ENCODE measurements at regions not wholly inside any gene's neighbourhood (a gene's known extent, or its start where the extent isn't known, plus 50 kb on each side); places are given as distances from the start of the nearest gene placed in this dataset.

- Mint-ChIP-seq H3K4me3 (no peak overlapping the region), H3K36me3 (ENCODE audit: low read depth) (no peaks in the 10 kb centered on the region), H3K27ac (no peak overlapping the region), H3K27me3 (ENCODE audit: insufficient read depth) (peaks cover 10% of the 10 kb centered on the region), H3K9me3 (no peaks in the 10 kb centered on the region), H3K4me1 (peaks cover 2% of the 10 kb centered on the region)
- no peaks in the 10 kb centered on the region for H3K4me1 ChIP-seq (ENCODE audit: control insufficient read depth, insufficient read depth, low read length)
- no peak for DNase-seq
- no peak for TF ChIP-seq CTCF (conservative IDR thresholded peaks at IDR 0.05)
- no peak overlapping the region for H3K9ac ChIP-seq (ENCODE audit: extremely low read depth, low read length, poor library complexity, severe bottlenecking)
- no peaks in the 10 kb centered on the region for H3K36me3 ChIP-seq (ENCODE audit: control insufficient read depth, insufficient read depth, low read length)
- no peak overlapping the region for H3K4me3 ChIP-seq (ENCODE audit: low read length)
- peaks cover 9% of the 10 kb centered on the region for H3K9me3 ChIP-seq (ENCODE audit: control insufficient read depth, low read length)
- peaks cover 5% of the 10 kb centered on the region for H3K27me3 ChIP-seq (ENCODE audit: control insufficient read depth, insufficient read depth, low read length, poor library complexity, severe bottlenecking)
- WGBS, 2 experiments (ENCODE audit: insufficient coverage in 1 of 2, insufficient read length in 1 of 2): 93 to 100% methylated on average over 5 to 16 of the region's 16 CpGs
- no peak overlapping the region for H3K27ac ChIP-seq (ENCODE audit: low read depth, low read length)
Measured at GRCh38 chr9:82495884-82496777, 507.6 kb downstream of the SPATA31D1 start.

- no peak for DNase-seq
- Histone ChIP-seq H3K27ac (ENCODE audit: low read depth, low read length) (no peak overlapping the region), H3K4me1 (ENCODE audit: control insufficient read depth, insufficient read depth, low read length) (no peaks in the 10 kb centered on the region), H3K27me3 (ENCODE audit: control insufficient read depth, insufficient read depth, low read length, poor library complexity, severe bottlenecking) (peaks cover 9% of the 10 kb centered on the region), H3K9ac (ENCODE audit: extremely low read depth, low read length, poor library complexity, severe bottlenecking) (no peak overlapping the region), H3K36me3 (ENCODE audit: control insufficient read depth, insufficient read depth, low read length) (no peaks in the 10 kb centered on the region), H3K4me3 (ENCODE audit: low read length) (no peak overlapping the region), H3K9me3 (ENCODE audit: control insufficient read depth, low read length) (peaks cover 10% of the 10 kb centered on the region)
- Mint-ChIP-seq H3K27me3 (ENCODE audit: insufficient read depth) (peaks cover 10% of the 10 kb centered on the region), H3K36me3 (ENCODE audit: low read depth) (no peaks in the 10 kb centered on the region), H3K4me1 (peaks cover 2% of the 10 kb centered on the region), H3K9me3 (peaks cover 2% of the 10 kb centered on the region), H3K4me3 (no peak overlapping the region), H3K27ac (no peak overlapping the region)
- WGBS, 2 experiments (ENCODE audit: insufficient coverage in 1 of 2, insufficient read length in 1 of 2): 94 to 100% methylated on average over 2 to 3 of the region's 3 CpGs
- no peak for TF ChIP-seq CTCF (conservative IDR thresholded peaks at IDR 0.05)
Measured at GRCh38 chr9:82498541-82499317, 510.2 kb downstream of the SPATA31D1 start.

- no peaks in the 10 kb centered on the region for H3K4me1 ChIP-seq (ENCODE audit: control insufficient read depth, insufficient read depth, low read length)
- no peak overlapping the region for H3K9ac ChIP-seq (ENCODE audit: extremely low read depth, low read length, poor library complexity, severe bottlenecking)
- H3K27ac ChIP-seq (ENCODE audit: low read depth, low read length): no peak overlapping the region
- H3K4me3 ChIP-seq (ENCODE audit: low read length): no peak overlapping the region
- DNase-seq: no peak
- TF ChIP-seq CTCF (conservative IDR thresholded peaks at IDR 0.05): no peak
- Mint-ChIP-seq H3K27ac (no peak overlapping the region), H3K4me1 (peaks cover 2% of the 10 kb centered on the region), H3K36me3 (ENCODE audit: low read depth) (no peaks in the 10 kb centered on the region), H3K9me3 (peaks cover 2% of the 10 kb centered on the region), H3K27me3 (ENCODE audit: insufficient read depth) (peaks cover 10% of the 10 kb centered on the region), H3K4me3 (no peak overlapping the region)
- H3K36me3 ChIP-seq (ENCODE audit: control insufficient read depth, insufficient read depth, low read length): no peaks in the 10 kb centered on the region
- peaks cover 9% of the 10 kb centered on the region for H3K27me3 ChIP-seq (ENCODE audit: control insufficient read depth, insufficient read depth, low read length, poor library complexity, severe bottlenecking)
- peaks cover 15% of the 10 kb centered on the region for H3K9me3 ChIP-seq (ENCODE audit: control insufficient read depth, low read length)
Measured at GRCh38 chr9:82499337-82499736, 510.8 kb downstream of the SPATA31D1 start.
